Left cardiac atrium (tissue), 4 donors: ENCODE measurements at regions not wholly inside any gene's neighbourhood (a gene's known extent, or its start where the extent isn't known, plus 50 kb on each side); places are given as distances from the start of the nearest gene placed in this dataset.
"Not testable (repeated sequence)": the region's sequence is repeated elsewhere in the genome, so short reads cannot be mapped to it uniquely, and the experiment has no call there.

Experiments used
- ATAC-seq, 2 donors: fragments of 200-7000 bp; cut with Tn5 transposase; one replicate each; pipeline ENCODE4 v1.9.1; 2020; ENCODE audit warnings: mild to moderate bottlenecking in 2 of 2, moderate library complexity in 2 of 2
- DNase-seq: peaks from one replicate; pipeline ENCODE4 v3.0.0-alpha.2; 2020
- intact Hi-C, 2 donors: fragments of 100-400 bp; cut with DNase I; formaldehyde crosslinking; loops; one replicate each; pipeline versions ENCODE4 v1.14.1 to v1.15.1; 2022 to 2023
- donor health status: DM: no; HTN: yes; CAD: no.
- donor health status: DM: no; HTN: yes; CAD: no; lungs with severe emphysema.
- donor health status: DM: yes; HTN: yes; CAD: no.
- donor health status: Dilated cardiomyopathy.

DNA sequence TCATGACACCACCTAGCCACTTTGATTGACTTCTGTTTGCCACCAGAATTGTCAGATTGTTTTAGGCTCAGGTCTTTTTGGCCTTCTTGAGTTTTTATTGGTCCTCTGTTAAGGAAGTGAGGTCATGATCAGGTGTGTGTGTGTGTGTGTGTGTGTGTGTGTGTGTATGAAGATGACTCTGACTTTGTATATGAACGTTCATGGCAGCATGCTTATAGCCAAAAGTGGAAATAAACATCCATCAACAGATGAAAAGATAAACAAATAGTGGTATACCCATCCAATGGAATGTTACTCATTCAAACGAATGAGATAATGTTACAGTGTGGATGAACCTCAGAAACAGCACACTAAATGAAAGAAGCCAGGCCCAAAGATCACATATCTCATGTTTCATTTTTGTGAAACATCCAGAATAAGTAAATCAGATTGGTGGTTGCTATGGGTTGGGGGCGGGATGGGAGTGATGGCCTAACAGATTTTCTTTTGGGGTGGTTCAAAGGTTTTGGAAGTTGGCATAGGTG lies 258.6 kb downstream of the KTN1 start:
- intact Hi-C loops: no loop called here
- ATAC-seq (no peak), DNase-seq (no peak)

DNA sequence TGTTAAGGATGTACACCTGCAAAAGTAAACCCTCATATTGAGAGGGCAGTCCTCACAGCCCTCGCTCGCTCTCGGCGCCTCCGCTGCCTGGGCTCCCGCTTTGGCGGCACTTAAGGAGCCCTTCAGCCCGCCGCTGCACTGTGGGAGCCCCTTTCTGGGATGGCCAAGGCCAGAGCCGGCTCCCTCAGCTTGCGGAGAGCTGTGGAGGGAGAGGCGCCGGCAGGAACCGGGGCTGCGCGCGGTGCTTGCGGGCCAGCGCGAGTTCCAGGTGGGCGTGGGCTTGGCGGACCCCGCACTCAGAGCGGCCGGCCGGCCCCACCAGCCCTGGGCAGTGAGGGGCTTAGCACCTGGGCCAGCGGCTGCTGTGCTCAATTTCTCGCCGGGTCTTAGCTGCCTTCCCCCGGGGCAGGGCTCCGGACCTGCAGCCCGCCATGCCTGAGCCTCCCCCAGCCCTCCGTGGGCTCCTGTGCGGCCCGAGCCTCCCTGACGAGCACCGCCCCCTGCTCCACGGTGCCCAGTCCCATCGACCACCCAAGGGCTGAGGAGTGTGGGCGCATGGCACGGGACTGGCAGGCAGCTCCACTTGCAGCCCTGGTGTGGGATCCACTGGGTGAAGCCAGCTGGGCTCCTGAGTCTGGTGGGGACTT lies 259.4 kb downstream of the KTN1 start:
- ATAC-seq, intact Hi-C loops, DNase-seq: not testable (repeated sequence)

DNA sequence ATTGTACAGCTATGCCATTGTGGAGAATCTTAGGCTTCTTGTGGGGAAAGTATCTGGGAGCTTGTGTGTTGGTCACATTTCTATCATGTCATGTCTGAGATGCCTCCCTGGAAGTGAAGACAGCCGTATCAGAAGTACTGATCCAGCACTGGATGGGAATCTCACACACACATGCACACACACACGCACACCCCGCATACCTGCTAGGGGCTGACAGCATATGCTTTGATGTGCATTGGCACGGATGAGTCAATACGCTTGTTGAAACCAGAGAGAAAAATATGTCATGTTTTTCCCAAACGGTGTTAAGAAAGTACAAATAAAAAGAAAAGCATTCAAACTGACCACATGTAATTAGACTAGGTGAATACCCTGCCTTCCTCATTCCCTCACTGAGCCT lies 260.8 kb downstream of the KTN1 start:
- intact Hi-C loops: no loop called here
- DNase-seq (no peak), ATAC-seq (no peak)

DNA sequence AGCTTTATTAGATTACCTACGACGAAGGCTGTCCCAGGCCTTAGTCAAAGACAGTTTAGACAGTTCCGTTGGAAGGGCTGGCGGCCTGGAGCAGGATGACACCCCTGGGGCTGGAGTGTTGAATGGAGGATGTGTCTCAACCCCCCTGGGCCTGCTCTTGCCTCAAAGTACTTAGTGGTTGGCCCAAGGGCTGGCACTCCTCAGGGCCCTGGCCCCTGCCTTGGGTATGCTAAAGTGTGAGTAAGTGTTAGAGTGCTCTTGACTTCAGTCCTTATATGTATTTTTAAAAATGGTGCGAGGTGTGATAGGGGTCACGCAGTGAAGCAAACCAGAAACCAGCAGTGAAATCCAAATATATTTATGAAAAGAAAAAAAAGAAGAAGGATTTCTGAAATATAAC lies 261.6 kb downstream of the KTN1 start:
- intact Hi-C loops: no loop called here
- ATAC-seq (peak in 1 of 2 donors; percentile 34), DNase-seq (no peak)

DNA sequence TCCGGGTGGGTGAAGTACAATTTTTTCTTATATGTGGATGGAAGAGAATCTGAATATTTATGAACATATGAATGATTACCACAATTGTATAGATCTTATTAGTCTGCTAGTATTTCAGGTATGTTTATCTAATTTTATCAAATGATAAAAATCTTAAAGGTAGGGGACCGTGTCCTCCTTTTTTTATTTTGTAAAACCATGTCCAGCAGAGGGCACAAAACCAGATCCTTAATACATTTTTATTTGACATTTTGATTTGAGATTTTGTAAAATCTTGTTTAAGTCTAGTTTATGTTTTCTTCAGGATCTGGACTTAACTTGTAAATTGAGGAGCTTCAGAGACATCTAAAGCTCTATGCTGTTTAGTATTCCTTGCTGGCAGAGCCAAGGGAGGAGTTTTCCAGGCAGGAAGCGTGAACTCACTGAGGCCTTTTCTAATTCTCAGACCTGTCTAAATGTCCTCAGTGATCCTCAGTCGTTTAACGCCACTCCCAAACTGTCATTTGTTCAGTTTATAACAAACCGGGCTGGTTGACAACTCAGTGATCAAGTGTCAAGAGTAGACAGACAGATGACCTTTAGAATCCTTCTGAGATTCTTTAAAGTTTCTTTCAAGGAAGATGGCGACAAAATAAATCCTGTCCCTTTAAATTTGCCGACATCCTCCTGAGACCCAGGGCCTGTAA lies 263.9 kb downstream of the KTN1 start:
- intact Hi-C loops: no loop called here
- ATAC-seq: no peak
- no peak for DNase-seq

DNA sequence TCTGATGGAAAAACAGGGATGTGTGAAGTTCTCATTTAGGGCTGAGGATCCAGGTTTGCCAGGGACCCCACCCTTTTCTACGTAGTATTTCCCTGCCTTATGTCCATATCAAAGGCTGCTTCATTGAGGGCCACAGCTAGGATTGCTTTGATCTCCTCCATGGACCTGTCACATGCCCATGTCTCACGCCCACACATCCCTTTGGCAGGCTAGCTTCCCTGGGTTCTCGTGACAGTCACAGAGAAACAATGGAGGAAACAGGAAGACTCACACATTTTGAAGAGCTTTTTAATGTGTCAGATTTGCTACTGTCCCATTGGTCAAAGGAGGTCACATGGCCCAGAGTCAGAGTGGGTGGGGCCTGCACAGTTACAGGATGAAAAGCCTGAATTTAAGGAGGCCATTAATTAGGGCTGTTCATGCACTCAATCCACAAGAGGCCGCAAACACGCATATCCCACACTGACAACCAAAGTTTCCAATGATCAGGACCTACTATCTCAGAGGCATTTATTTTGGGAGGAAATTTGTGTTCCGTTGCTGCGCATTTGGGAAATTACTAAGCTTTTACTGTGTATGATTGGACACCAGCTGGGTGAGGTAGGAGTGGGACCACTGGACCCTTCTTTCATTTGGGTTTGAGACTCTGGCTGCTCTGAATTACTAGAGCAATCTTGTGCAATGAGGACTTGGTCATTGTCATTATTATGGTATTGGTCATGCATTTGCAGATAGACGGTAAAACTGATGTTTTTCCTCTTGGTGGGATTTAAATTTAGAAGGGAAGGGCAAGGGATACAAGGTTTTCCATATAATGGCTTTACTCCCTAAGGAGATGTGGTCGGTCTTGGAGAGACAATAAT lies 266.2 kb downstream of the KTN1 start:
- intact Hi-C loops: no loop called here
- peak; percentile 17 to 31 for ATAC-seq
- no peak for DNase-seq

DNA sequence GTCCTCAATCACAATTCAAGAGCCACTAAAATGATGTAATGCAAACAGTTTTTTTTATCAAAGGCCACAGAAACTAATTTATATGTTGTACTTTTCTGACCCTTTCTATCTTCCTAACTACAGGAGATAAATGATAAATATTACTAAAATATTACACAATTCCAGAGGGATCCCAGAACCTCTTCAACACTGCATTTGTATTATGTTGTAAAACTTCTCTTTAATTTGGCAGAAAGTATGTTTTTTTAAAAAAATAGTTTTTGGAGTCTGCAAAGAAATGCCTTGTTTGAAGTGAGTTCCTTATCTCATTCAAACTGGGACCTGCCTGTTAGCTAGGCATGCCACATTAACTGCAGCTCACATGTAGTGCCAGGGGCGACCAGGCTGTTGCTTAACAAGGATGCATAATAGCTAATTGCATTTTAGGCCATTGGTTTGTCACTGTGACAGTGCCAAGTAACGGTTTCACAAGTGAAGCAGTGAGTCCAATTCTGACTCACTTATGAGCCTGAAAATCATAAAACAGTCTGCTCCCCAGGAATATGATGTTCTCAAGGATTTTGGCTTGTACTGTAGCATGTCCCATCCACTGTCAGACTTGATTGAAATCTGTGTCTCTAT lies 266.9 kb downstream of the KTN1 start:
- DNase-seq: peak; percentile 54
- ATAC-seq: peak; percentile 41 to 65
- intact Hi-C loops: no loop called here

DNA sequence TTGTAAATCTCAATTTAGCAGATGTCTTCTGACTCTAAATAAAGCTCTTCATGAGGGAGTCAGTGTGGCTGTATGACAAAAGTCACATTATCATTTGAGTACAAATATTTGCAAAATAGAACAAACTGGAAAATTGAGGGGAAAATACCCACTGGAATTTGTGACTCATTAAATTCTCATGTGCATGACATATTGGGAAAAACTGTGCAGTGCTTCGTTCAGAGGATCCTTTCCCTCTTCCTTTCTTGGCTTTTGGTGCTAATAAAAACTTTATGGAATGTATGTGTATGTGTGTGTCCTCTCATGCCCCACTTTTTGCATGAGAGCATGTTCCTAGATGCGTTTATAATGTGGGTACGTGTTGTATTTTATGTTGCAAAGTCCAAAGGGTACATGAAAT lies 267.8 kb downstream of the KTN1 start:
- DNase-seq: no peak
- ATAC-seq: no peak
- intact Hi-C loops: no loop called here

DNA sequence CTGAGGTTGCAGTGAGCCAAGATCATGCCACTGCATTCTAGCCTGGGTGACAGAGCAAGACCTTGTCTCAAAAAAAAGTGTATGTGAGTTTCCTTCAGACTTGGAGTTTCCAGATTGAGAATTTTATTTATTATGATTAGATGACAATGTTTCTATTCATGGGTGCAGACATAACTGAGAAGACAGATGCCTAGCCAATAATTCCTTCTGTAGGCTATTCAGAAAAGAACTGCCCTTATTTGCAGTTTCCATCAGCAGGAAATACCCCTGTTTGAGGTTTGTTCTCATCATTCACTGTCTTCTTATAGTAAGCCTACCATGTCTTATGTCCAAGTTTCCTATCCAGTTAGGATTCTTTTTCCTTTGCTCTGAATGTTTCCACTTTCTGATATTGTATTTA lies 269.0 kb downstream of the KTN1 start:
- ATAC-seq (no peak), DNase-seq (no peak)
- intact Hi-C loops: no loop called here

DNA sequence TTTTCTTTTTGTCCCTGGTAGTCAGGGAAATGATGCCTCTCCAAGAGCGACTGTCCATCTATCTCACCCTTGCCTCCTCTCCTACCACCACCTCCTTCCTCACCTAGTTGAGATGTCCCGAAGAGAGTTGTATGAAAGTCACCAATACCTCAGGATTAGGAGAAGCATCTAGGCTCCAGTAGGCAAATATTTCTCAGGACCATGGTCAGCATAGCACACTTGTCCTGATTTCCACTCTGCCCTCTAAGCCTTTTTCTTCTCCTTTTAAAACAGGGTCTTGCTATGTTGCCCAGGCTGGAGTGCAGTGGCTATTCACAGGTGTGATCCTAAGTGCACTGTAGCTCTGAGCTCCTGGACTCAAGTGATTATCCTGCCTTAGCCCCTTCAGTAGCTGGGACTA lies 268.4 kb upstream of the PELI2 start:
- DNase-seq (no peak), ATAC-seq (no peak)
- intact Hi-C loops: no loop called here

DNA sequence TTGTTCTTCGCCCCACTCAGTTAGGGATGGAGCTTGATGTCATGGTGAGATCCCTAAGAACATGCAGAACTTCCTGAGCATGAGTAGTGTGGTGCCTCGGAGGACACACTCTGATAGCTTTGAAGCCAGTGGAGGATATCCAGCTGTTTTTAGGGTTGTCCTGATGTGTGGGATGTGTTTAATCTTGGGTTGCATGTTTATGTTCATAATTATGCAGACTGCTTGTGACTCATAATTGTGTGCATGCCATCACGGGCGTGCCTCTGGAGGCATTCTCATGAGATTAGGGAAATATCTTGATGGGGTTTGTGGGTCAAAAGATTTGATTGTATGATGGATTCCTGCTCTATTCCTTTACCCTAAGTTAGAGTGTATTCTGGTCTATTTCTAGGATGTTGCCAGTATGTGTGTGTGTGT lies 267.4 kb upstream of the PELI2 start:
- intact Hi-C loops: no loop called here
- no peak for DNase-seq
- ATAC-seq: peak in 1 of 2 donors; percentile 47

DNA sequence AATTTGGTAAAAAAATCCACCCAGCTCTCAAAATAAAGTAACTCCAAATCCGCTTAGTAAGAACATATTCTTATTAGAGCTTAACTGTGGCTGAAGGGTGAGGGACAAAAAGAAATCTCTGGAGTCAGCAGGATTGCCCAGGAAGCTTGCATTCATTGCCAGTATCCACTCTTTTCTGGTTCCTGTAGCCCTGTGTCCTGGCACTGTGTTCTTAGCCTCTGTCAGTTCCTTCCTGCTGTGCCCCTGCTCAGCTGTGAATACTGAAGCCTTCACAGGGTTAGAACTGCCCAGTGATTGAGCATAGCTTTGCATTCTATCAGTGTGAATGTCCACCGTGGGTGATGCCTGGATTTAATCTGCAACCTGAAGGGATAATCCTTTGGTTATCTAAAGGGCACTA lies 266.9 kb upstream of the PELI2 start:
- intact Hi-C loops: no loop called here
- ATAC-seq (peak in 1 of 2 donors; percentile 50), DNase-seq (no peak)

DNA sequence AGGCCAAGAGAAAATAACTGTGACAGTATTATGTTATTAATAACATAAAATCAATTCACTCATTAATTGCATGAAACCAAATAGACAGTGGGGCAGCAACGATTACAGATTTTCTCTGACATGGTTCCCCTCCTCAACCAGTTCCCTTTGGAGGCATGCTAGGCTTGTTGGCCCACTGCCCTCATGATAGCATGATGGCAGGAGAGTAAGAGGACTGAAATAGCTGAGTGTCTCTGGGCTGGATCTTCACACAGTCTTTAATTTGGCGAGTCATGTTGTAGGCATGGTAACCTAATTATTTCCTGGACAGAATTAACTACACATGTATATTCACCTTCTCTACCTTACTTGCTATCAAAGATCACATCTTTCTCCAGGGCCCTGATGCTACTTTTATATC lies 266.2 kb upstream of the PELI2 start:
- DNase-seq (no peak), ATAC-seq (peak; percentile 71 to 83)
- intact Hi-C loops: no loop called here

DNA sequence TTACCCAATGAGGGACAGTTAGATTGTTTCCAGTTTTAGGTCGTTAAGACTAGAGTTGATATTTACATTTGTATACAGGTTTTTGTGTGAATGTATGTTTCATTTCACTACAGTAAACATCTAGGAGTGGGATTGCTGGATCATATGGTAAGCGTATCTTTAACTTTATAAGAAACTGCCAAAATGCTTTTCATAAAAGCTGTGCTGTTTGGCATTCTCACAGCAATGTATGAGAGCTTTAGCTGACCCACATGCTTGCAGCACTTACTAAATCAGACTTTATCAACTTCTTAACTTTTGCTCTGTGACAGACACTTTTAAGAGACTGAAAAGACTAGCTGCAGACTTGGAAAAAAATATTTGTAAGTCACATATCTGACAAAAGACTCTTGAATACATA lies 262.5 kb upstream of the PELI2 start:
- ATAC-seq (no peak), DNase-seq (no peak)
- intact Hi-C loops: no loop called here

DNA sequence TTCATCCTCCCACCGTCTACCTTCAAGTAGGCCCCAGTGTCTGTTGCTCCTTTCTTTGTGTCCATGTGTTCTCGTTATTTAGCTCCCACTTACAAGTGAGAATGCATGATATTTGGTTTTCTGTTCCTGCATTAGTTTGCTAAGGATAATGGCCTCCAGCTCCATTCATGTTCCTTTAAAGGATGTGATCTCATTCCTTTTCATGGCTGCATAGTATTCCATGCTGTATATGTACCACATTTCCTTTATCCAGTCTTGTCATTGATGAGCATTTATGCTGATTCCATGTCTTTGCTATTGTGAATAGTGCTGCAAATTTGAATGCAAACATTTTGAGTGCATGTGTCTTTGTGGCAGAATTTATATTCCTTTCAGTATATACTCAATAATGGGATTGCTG lies 259.6 kb upstream of the PELI2 start:
- DNase-seq (no peak), ATAC-seq (no peak)
- intact Hi-C loops: no loop called here

DNA sequence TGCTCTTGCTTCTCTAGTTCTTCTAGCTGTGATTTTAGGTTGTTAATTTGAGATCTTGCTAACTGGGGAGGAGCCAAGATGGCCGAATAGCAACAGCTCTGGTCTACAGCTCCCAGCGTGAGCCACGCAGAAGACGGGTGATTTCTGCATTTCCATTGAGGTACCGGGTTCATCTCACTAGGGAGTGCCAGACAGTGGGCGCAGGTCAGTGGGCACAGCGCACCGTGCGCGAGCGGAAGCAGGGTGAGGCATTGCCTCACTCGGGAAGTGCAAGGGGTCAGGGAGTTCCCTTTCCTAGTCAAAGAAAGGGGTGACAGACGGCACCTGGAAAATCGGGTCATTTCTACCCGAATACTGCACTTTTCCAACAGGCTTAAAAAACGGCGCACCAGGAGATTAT lies 256.6 kb upstream of the PELI2 start:
- ATAC-seq, DNase-seq, intact Hi-C loops: not testable (repeated sequence)

DNA sequence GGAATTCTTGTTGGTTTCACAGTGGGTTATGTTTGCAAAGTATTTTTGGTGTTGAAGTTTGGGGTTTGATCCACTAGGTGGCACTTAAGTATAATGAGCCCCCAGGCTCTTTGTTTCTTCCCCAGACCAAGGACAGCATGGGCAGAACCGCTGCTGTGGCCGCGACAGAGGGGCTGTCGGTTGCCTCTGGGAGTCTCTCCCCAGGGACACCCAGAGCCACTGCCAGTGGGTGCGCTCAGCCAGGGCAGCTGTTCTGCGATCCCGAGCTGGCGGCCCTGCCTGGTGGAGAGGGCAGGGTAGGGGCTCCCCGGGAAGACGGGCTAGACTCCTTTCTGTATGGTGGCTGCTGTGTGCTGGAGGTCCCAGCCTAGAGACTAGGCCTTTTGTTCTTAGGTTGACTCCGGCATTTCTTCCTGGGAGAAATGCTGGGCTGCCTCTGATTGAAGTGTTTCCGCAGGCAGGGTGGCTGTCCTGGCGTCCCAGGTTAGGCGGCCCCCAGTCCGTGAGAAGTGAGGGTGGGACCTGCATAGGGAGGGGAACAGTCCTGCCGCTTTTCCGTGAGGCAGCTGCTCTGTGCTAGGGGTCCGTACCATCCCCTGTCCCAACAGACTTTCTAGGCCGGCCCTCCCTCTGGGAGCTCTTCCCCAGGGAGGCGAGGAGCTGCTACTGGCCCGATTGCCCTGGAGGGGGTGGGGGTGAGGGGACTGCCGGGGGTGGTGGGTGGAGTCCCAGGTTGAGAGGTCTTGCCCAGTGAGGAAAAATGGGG lies 253.1 kb upstream of the PELI2 start:
- DNase-seq (no peak), ATAC-seq (no peak)
- intact Hi-C loops: no loop called here

DNA sequence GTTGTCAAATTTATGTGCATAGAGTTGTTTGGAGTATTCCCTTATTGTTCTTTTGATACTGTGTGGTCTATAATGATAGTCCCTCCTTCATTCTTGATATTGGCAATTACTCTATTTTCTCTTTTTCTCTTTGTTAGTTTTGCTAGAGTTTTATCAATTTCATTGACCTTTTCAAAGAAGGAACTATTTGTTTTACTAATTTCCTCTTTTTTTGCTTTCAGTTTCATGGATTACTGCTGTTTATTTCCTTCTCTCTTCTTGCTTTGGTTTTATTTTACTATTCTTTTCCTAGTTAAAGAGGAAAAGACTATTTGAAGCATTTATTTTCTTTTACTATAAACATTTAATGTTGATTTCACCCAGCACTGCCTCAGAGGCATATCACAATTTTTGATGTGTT lies 250.9 kb upstream of the PELI2 start:
- intact Hi-C loops: no loop called here
- DNase-seq (no peak), ATAC-seq (no peak)

DNA sequence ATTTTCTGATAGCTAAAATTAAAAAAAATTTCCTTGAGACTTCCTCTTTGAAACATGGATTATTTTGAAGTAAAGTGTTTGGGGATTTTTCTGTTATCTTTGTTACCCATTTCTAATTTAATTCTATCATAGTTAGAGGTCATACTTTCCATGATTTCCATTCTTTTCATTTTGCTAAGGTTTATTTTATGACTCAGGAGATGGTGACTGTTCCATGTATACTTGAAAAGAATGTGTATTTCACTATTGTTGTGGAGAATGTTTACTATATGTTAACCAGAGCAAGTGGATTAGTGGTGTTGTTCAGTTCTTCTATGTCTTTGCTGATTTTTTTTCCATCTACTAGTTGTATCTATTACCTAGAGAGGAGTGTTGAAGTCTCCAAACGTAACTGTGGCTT lies 250.5 kb upstream of the PELI2 start:
- DNase-seq (no peak), ATAC-seq (no peak)
- intact Hi-C loops: no loop called here
